Activated T-cell treated with anti-CD3 and anti-CD28 coated beads, Interleukin-2, amount 50 U/mL, for 72 hours (primary cell): ENCODE measurements at regions not wholly inside any gene's neighbourhood (a gene's known extent, or its start where the extent isn't known, plus 50 kb on each side); places are given as distances from the start of the nearest gene placed in this dataset.
A peak's percentile ranks its signal among the peaks of the same experiment; 100 is the strongest.
"Not testable (repeated sequence)": the region's sequence is repeated elsewhere in the genome, so short reads cannot be mapped to it uniquely, and the experiment has no call there.

Experiments
- ATAC-seq, 2 donors: fragments of 150-1000 bp; cut with Tn5 transposase; replicated peaks in 1 of 2; 2 replicates each; pipeline ENCODE4 v1.10.0; 2021; ENCODE audit warnings: moderate library complexity in 2 of 2, mild to moderate bottlenecking in 1 of 2
- DNase-seq, 2 donors: peaks; one replicate each; pipeline ENCODE4 v3.0.0; 2021 to 2022; ENCODE audit warnings: mixed read lengths in 1 of 2
- H3K27ac Mint-ChIP-seq: one replicate; pipeline ENCODE4 v1.8.0; 2022; ENCODE audit warnings: mild to moderate bottlenecking, moderate library complexity, mixed read lengths
- H3K27me3 Mint-ChIP-seq: one replicate; pipeline ENCODE4 v1.8.0; 2022; ENCODE audit warnings: low read depth, mixed read lengths
- H3K36me3 Mint-ChIP-seq, 2 donors: one replicate each; pipeline ENCODE4 v1.8.0; 2022; ENCODE audit warnings: mixed read lengths in 2 of 2, mild to moderate bottlenecking in 1 of 2; ENCODE audit not compliant: insufficient read depth in 2 of 2
- H3K4me1 Mint-ChIP-seq: one replicate; pipeline ENCODE4 v1.8.0; 2022; ENCODE audit warnings: low read depth, mixed read lengths
- H3K4me3 Mint-ChIP-seq, 2 donors: one replicate each; pipeline ENCODE4 v1.8.0; 2022; ENCODE audit warnings: mild to moderate bottlenecking in 2 of 2, mixed read lengths in 2 of 2, moderate library complexity in 2 of 2
- H3K9me3 Mint-ChIP-seq, 2 donors: one replicate each; pipeline ENCODE4 v1.8.0; 2022; ENCODE audit warnings: mixed read lengths in 2 of 2

DNA sequence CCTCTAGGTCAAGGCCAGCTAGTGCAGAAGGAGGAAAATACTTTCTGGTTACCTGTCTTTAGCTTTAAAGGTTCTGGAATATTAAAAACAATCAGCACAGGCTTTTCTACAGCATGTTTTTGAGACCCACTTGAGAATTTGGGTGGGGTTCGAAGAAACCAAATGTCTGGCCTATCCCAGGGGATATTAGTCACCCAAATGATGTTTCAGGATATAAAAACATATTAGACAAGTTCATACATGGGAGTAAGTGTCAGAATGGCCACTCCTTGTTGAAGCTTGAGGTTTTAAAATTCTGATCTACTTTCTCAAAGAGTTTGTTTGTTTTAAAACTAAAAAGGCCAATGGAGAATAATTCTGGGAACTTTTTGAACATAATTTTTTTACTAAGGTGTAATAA, 158.6 kb upstream of the DLX2 start:
- H3K27me3 Mint-ChIP-seq = no peaks in the 10 kb centered on the region
- peaks cover 0 to 2% of the 10 kb centered on the region in 2 donors for H3K9me3 Mint-ChIP-seq
- H3K4me1 Mint-ChIP-seq = no peaks in the 10 kb centered on the region
- DNase-seq (no peak), ATAC-seq (no peak)
- H3K4me3 Mint-ChIP-seq = no peak overlapping the region
- H3K36me3 Mint-ChIP-seq = no peaks in the 10 kb centered on the region
- no peak overlapping the region for H3K27ac Mint-ChIP-seq

DNA sequence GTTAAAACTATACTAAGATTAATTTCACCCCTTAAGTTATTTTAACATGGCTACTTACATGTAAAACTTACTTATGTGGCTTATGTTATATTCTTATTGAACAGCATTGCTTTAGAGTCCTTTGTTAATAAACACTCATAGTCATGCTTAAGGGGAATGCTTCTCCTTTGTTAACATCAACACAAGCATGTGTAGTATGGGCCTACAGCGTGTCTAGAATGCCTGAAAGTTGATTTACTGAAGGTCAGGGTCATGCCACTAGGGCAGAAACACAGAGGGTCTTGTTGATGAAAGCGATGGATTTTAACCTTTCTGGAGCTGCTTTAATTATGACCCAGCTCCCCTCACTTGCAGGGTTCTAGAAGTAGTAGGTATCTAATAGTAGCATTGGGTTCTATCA, 159.8 kb upstream of the DLX2 start:
- ATAC-seq (no peak), DNase-seq (no peak)
- no peaks in the 10 kb centered on the region for H3K36me3 Mint-ChIP-seq
- peaks cover 0 to 2% of the 10 kb centered on the region in 2 donors for H3K9me3 Mint-ChIP-seq
- no peaks in the 10 kb centered on the region for H3K4me1 Mint-ChIP-seq
- no peaks in the 10 kb centered on the region for H3K27me3 Mint-ChIP-seq
- H3K27ac Mint-ChIP-seq = no peak overlapping the region
- H3K4me3 Mint-ChIP-seq = no peak overlapping the region

DNA sequence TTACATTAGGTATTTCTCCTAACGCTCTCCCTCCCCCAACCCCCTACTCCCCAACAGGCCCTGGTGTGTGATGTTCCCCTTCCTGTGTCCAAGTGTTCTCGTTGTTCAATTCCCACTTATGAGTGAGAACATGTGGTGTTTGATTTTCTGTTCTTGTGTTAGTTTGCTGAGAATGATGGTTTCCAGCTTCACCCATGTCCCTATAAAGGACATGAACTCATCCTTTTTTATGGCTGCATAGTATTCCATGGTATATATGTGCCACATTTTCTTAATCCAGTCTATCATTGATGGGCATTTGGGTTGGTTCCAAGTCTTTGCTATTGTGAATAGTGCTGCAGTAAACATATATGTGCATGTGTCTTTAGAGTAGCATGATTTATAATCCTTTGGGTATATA, 162.1 kb upstream of the DLX2 start:
- DNase-seq, H3K4me3 Mint-ChIP-seq, H3K4me1 Mint-ChIP-seq, H3K27ac Mint-ChIP-seq, H3K27me3 Mint-ChIP-seq, H3K36me3 Mint-ChIP-seq, H3K9me3 Mint-ChIP-seq, ATAC-seq: not testable (repeated sequence)

DNA sequence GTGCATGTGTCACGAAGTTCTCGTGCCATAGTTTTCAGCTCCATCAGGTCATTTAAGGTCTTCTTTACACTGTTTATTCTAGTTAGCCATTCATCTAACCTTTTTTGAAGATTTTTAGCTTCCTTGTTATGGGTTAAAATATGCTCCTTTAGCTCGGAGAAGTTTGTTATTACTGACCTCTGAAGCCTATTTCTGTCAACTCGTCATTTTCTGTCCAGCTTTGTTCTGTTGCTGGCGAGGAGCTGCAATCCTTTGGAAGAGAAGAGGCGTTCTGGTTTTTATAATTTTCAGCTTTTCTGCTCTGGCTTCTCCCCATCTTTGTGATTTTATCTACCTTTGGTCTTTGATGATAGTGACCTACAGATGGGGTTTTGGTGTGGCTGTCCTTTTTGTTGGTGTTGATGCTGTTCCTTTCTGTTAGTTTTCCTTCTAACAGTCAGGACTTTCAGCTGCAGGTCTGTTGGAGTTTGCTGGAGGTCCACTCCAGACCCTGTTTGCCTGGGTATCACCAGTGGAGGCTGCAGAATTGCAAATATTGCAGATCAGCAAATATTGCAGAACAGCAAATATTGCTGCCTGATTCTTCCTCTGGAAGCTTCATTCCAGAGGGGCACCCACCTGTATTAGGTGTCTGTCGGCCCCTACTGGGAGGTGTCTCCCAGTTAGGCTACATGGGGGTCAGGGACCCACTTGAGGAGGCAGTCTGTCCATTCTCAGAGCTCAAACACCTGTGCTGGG, 157.7 kb upstream of the ITGA6 start:
- not testable (repeated sequence) for H3K9me3 Mint-ChIP-seq
- peaks cover 14% of the 10 kb centered on the region for H3K4me1 Mint-ChIP-seq

DNA sequence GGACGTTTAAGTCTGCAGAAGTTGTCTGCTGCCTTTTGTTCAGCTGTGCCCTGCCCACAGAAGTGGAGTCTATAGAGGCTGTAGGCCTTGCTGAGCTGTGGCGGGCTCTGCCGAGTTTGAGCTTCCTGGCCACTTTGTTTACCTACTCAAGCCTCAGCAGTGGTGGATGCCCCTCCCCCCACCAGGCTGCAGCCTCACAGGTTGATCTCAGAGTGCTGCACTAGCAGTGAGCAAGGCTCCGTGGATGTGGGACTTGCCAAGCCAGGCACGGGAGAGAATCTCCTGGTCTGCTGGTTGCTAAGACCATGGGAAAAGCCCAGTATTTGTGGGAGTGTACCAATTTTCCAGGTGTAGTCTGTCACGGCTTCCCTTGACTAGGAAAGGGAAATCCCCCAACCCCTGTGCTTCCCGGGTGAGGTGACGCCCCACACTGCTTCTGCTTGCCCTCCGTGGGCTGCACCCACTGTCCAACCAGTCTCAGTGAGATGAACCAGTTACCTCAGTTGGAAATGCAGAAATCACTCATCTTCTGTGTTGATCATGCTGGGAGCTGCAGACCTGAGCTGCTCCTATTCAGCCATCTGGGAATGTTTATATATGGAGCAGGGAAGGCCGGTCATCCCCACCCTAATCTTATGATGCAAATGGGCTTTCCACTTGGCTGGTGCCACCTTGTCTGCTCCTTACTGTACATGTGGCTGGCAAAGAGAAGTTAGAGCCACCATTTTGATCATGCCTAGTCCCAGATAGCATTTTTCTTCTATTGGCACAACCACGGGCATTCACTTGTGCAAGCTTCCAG, 156.9 kb upstream of the ITGA6 start:
- ATAC-seq (no peak), DNase-seq (peak in 1 of 2 donors; percentile 15)
- no peak overlapping the region for H3K27ac Mint-ChIP-seq
- no peaks in the 10 kb centered on the region for H3K9me3 Mint-ChIP-seq
- no peaks in the 10 kb centered on the region for H3K36me3 Mint-ChIP-seq
- H3K4me1 Mint-ChIP-seq = peaks cover 21% of the 10 kb centered on the region
- no peak overlapping the region for H3K4me3 Mint-ChIP-seq
- H3K27me3 Mint-ChIP-seq = no peaks in the 10 kb centered on the region

More for the DNA sequence above, 157.7 kb upstream of the ITGA6 start:
- not testable (repeated sequence) for H3K27ac Mint-ChIP-seq, DNase-seq, H3K4me3 Mint-ChIP-seq, ATAC-seq, H3K27me3 Mint-ChIP-seq, H3K36me3 Mint-ChIP-seq

DNA sequence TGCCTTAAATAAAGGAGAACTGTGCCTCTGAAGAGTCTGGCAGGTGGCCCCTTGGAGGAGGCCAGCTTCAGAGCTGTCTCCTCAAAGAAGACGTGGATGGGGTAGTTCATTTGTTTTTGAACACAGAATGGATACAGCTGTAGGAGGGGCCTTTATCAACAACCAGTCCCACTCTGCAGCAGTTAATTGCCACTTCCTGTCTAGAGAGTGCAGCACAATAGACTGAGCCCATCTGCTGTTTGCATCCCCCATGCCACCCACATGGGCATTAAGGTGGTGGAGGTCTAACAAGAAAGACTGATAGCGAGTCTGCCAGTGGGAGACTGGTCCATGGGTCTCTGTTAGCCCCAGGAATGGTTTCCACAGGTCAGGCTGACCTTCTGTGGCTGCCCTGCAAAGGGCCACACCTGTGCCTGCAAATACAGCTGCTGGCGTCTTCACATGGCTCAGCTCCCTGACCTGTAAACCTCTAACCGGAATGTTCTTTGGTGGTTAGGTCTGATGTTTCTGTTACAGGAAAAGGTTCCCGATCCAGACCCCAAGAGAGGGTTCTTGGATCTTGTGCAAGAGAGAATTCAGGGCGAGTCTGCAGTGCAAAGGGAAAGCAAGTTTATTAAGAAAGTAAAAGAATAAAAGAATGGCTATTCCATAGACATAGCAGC, 153.3 kb upstream of the ITGA6 start:
- no peak overlapping the region for H3K4me3 Mint-ChIP-seq
- peaks cover 21% of the 10 kb centered on the region for H3K4me1 Mint-ChIP-seq

DNA sequence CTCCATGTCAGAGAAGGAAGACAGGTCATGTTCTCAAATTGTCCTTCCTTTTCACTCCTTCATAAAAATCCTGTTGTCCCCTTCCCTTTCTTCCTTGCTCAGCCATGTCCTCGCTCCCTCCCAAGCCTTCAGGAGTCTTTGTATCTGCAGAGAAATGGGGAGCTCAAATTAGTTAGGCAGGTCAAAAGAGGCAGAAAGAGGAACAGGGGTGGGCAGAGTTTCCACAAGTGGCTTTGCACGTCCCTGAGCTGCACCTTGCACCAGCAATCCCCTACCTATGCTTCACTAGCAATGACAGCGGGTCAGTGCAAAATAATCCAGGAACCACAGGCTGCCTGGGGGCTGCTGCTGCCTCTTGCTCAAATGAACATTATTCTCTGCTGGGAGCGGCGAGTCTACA, 152.1 kb upstream of the ITGA6 start:
- Mint-ChIP-seq H3K36me3 (peaks cover 4 to 7% of the 10 kb centered on the region in 2 donors), H3K4me1 (peaks cover 20% of the 10 kb centered on the region), H3K27me3 (no peaks in the 10 kb centered on the region), H3K27ac (no peak overlapping the region), H3K4me3 (no peak overlapping the region), H3K9me3 (peaks cover 3 to 4% of the 10 kb centered on the region in 2 donors)
- ATAC-seq (no peak), DNase-seq (no peak)

More for the DNA sequence above, 153.3 kb upstream of the ITGA6 start:
- Mint-ChIP-seq H3K36me3 (peaks cover 4 to 7% of the 10 kb centered on the region in 2 donors), H3K9me3 (peaks cover 3 to 4% of the 10 kb centered on the region in 2 donors), H3K27ac (no peak overlapping the region), H3K27me3 (no peaks in the 10 kb centered on the region)
- DNase-seq (no peak), ATAC-seq (no peak)

DNA sequence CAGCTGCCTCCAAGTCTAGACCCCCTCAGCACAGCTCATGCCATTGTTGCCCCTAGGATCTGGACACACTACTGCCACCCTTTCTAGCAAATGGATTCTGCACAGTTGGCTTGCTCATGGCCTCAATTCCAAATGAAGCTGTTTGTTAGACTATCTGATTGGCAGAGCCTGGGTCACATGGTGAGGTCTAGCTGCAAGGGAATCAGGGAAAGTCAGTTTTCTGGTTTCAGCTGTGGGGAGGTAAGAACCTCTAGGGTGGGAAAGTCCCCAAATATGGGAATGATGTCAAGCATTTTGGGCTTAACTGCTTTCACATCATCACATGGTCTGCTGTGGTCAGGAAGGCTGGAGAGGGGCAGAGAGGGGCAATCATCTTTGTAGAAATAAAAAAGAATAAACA, 150.4 kb upstream of the ITGA6 start:
- no peak for DNase-seq
- Mint-ChIP-seq H3K4me3 (no peak overlapping the region), H3K27ac (no peak overlapping the region), H3K4me1 (peaks cover 13% of the 10 kb centered on the region), H3K9me3 (peaks cover 3 to 4% of the 10 kb centered on the region in 2 donors), H3K36me3 (peaks cover 4 to 7% of the 10 kb centered on the region in 2 donors), H3K27me3 (no peaks in the 10 kb centered on the region)
- ATAC-seq = no peak

DNA sequence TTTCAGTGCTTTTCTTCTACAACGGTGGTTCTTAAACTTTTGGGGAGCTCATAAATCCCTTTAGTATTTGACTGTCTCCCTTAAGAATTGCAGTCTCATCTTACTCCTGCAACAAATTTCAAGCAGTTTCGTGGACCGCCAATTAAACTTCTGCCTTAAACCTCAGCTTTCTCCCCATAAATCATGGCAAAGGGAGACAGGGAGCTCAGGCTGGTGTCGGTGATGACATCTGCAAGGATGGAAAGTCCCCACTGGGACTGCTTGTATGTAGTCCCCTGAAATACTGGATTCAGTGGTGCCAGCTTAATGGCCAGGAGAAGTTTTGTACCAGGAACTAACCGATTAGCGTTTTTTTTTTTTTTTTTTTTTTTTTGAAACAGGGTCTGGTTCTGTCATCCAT, 148.7 kb upstream of the ITGA6 start:
- Mint-ChIP-seq H3K4me3 (no peak overlapping the region), H3K27ac (no peak overlapping the region)

DNA sequence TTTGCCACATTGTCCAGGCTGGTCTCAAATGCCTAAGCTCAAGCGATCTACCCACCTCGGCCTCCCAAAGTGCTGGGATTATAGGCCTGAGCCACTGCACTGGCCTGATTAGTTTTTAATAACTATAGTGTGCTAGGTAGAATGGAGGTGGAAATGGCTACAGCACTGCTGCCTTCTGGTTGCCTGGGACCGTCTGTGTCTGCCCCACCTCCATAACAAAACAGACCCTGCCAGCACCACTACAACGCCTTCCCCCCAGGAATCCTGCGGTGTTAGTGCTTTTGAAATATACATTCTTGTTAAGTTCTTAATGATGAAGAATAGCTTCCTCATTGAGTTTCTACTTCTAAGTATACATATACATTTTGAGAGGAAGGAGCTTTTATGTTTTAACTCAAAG, 148.2 kb upstream of the ITGA6 start:
- H3K9me3 Mint-ChIP-seq = peaks cover 3 to 4% of the 10 kb centered on the region in 2 donors
- DNase-seq = no peak
- H3K4me3 Mint-ChIP-seq = no peak overlapping the region
- ATAC-seq = no peak
- peaks cover 10% of the 10 kb centered on the region for H3K4me1 Mint-ChIP-seq
- no peaks in the 10 kb centered on the region for H3K27me3 Mint-ChIP-seq
- H3K27ac Mint-ChIP-seq = no peak overlapping the region
- peaks cover 4 to 7% of the 10 kb centered on the region in 2 donors for H3K36me3 Mint-ChIP-seq

More for the DNA sequence above, 148.7 kb upstream of the ITGA6 start:
- no peak for DNase-seq
- H3K4me1 Mint-ChIP-seq = peaks cover 13% of the 10 kb centered on the region
- H3K36me3 Mint-ChIP-seq = peaks cover 4 to 7% of the 10 kb centered on the region in 2 donors
- no peaks in the 10 kb centered on the region for H3K27me3 Mint-ChIP-seq
- no peak for ATAC-seq
- peaks cover 3 to 4% of the 10 kb centered on the region in 2 donors for H3K9me3 Mint-ChIP-seq

DNA sequence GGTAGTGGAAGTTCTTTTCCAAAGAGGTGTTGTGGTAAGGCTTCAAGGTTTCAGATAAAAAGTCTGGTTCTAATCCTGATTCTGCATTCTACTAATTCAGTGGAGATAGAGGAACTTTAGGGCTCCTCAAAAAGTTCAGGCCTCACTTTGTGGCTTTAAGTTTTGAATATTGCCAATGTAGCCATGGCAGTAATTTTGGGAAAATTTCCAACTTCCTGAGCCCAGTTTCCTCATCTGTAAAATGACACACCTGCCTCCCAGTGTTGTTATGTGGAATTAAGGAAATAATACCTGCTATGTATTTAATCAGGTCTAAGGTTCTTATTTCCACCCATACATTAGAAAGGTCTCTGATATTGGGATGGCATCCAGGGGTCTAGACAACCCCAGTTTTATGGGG, 147.6 kb upstream of the ITGA6 start:
- H3K27ac Mint-ChIP-seq = no peak overlapping the region
- DNase-seq (no peak), ATAC-seq (no peak)
- no peak overlapping the region for H3K4me3 Mint-ChIP-seq
- H3K9me3 Mint-ChIP-seq = peaks cover 3 to 4% of the 10 kb centered on the region in 2 donors
- H3K4me1 Mint-ChIP-seq = peaks cover 6% of the 10 kb centered on the region
- no peaks in the 10 kb centered on the region for H3K27me3 Mint-ChIP-seq
- H3K36me3 Mint-ChIP-seq = peaks cover 4 to 7% of the 10 kb centered on the region in 2 donors

DNA sequence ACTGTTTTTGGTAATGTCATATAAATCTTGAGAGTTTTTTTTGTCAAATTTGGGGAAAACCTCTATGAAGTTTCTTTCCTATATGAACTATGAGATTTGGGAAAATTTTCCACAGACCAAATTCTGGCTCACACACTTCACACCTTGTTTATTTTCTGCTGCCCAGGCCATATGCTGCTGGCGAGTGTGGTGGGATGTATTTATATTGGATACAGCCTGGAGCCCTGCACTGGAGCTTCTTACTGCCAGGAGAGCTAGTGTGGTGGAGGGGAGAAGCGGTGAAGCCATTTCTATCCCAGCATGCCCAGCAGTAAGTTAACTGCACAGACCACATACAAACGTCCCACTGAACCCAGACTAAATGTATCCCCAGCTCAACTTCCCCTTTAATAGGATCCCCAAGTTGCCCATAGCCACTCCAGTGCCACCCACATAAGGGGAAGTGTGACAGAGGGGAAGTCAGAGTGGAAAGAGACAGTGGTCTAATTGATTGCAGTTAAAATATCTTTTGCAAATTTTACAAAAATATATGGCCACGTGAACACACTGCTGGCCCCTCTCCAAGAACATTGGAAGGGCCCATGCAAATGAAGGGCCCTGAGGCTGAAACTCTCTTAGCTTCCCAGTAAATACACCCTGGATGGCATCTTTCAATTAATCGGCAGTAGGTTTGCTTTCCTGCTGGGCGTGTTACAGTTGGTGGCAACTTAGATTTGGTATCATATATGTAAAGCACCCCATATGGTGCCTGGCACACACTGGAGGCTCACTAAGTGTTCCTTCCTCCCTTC, 146.6 kb upstream of the ITGA6 start:
- no peak for DNase-seq
- Mint-ChIP-seq H3K9me3 (peaks cover 3 to 4% of the 10 kb centered on the region in 2 donors), H3K36me3 (peaks cover 4 to 7% of the 10 kb centered on the region in 2 donors), H3K27ac (no peak overlapping the region), H3K4me1 (peaks cover 7% of the 10 kb centered on the region), H3K4me3 (no peak overlapping the region), H3K27me3 (no peaks in the 10 kb centered on the region)
- no peak for ATAC-seq
